Kidney epithelial cell (primary cell): ENCODE measurements at regions not wholly inside any gene's neighbourhood (a gene's known extent, or its start where the extent isn't known, plus 50 kb on each side); places are given as distances from the start of the nearest gene placed in this dataset.
"Not testable (repeated sequence)": the region's sequence is repeated elsewhere in the genome, so short reads cannot be mapped to it uniquely, and the experiment has no call there.

Source experiments
- DNase-seq: peaks from one replicate; pipeline ENCODE4 v3.0.0-alpha.2; 2010; ENCODE audit warnings: low read depth
- H3K27me3 ChIP-seq: 2 replicates; pipeline ENCODE4 v1.6.0; 2011; ENCODE audit warnings: low read length; ENCODE audit not compliant: control insufficient read depth, insufficient read depth
- H3K36me3 ChIP-seq: 2 replicates; pipeline ENCODE4 v1.5.1; 2011; ENCODE audit warnings: low read length; ENCODE audit not compliant: control insufficient read depth, insufficient read depth
- H3K4me3 ChIP-seq: 2 replicates; pipeline ENCODE4 v1.5.1; 2011; ENCODE audit warnings: low read depth, mild to moderate bottlenecking, control low read depth, low read length
- CTCF ChIP-seq: IDR thresholded peaks from 2 replicates; pipeline ENCODE4 v1.5.1; 2011; ENCODE audit warnings: mild to moderate bottlenecking, moderate library complexity, low read length, control low read depth, inconsistent platforms; ENCODE audit not compliant: insufficient read depth, poor library complexity, severe bottlenecking

DNA sequence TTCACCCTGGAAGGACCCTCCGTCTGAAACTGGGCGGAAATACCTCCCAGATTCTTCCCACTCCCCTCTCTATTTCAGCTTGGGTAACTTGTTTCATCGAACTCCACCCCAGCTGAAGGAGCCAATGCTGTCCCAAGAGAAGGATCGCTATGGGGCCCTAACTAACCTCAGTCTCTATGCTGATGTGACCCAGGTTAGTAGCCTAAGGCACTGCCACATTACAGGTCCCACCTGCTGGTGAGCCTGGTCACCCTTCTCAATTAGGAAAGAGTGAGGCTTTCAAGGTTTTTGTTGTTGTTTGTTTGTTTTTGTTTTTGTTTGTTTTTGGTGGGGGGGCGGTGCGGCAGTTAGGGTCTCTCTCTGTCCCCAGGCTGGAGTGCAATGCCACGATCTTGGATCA lies 168.4 kb downstream of the OR2B2 start:
- no peak for TF ChIP-seq CTCF
- Histone ChIP-seq H3K27me3 (peaks cover 11% of the 10 kb centered on the region), H3K36me3 (no peaks in the 10 kb centered on the region), H3K4me3 (no peak overlapping the region)
- no peak for DNase-seq

- H3K4me3 ChIP-seq = no peak overlapping the region
- TF ChIP-seq CTCF = no peak
- DNase-seq = no peak
- H3K27me3 ChIP-seq = peaks cover 11% of the 10 kb centered on the region
- no peaks in the 10 kb centered on the region for H3K36me3 ChIP-seq
Observed at GRCh38 chr6:27742833-27743573, 169.2 kb downstream of the OR2B2 start.

DNA sequence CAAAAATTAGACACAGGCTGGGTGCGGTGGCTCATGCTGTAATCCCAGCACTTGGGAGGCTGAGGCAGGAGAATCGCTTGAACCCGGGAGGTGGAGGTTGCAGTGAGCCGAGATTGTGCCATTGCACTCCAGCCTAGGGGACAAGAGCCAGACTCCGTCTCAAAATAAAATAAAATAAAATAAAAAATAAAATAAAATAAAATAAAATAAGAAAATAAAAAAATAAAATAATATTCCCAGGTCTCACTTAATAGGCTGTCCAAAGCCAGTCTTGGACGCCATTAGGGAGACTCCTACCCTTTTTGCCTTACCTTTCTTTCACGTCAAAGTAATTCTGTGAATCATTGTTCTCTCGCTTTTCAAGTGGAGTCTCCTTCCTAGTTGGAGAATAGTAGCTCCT lies 172.3 kb downstream of the OR2B2 start:
- not testable (repeated sequence) for H3K4me3 ChIP-seq, DNase-seq, H3K36me3 ChIP-seq
- H3K27me3 ChIP-seq = peaks cover 11% of the 10 kb centered on the region

- Histone ChIP-seq H3K36me3 (no peaks in the 10 kb centered on the region), H3K4me3 (no peak overlapping the region), H3K27me3 (no peaks in the 10 kb centered on the region)
- DNase-seq = no peak
- no peak for TF ChIP-seq CTCF
Observed at GRCh38 chr6:27736686-27737085, 175.5 kb downstream of the OR2B2 start.

GRCh38 chr6:27728442-27728841 lies 183.8 kb downstream of the OR2B2 start:
- no peak for TF ChIP-seq CTCF
- H3K4me3 ChIP-seq = no peak overlapping the region
- no peaks in the 10 kb centered on the region for H3K36me3 ChIP-seq
- no peaks in the 10 kb centered on the region for H3K27me3 ChIP-seq
- no peak for DNase-seq

GRCh38 chr6:27726619-27727023 lies 185.6 kb downstream of the OR2B2 start:
- no peaks in the 10 kb centered on the region for H3K27me3 ChIP-seq
- no peak for TF ChIP-seq CTCF
- no peak for DNase-seq
- no peak overlapping the region for H3K4me3 ChIP-seq
- H3K36me3 ChIP-seq = no peaks in the 10 kb centered on the region
